ENCODE measurements at regions not wholly inside any gene's neighbourhood (a gene's known extent, or its start where the extent isn't known, plus 50 kb on each side); places are given as distances from the start of the nearest gene placed in this dataset.

GRCh38 chr7:27462575-27463270 lies 200.0 kb downstream of the HIBADH start:
- DNase-seq (ENCODE audit: low spot score), result peak; percentile 57

DNA sequence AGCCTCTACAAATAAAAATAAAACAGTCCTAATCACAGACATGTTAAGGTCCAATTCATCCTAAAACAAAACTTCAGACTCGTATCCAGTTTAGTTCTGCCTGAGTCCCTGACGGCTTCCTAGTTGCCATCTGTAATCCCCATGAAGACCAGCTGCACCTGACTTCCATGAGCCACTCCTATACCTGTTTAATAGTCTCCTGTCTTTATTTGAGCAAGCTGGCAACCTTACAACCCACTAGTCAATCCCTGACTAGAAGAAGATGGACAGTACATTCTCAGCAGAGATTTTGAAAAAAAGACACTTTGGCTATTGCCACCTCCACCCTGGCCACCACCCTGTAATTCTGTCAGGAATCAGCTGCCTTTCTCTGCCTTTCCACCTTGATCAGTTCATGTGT lies 197.7 kb downstream of the HIBADH start:
- DNase-seq (ENCODE audit: low spot score), result no peak

DNA sequence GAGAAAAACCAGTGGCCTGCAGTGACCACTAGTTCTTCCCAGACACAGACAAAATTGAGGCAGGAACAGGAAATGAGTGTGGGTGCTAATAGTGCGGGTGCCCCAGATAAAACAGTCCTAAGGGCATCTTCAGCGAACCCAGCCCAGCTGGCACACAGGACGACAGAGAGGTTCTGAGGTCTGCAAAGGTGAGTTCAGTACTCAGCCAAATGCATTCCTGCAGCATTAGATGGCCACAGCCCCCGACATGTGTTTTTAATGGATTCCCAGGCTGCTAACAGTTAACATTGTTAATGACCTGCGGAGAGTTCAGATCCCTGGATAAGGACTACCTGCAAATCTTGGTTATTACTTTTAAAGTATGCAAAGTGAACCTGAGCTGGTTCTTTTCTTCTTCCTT lies 196.0 kb downstream of the HIBADH start:
- DNase-seq (ENCODE audit: low spot score), result no peak

- no peak for DNase-seq (ENCODE audit: low spot score)
Observed at GRCh38 chr7:27472043-27472442, 190.6 kb downstream of the HIBADH start.
